WI38 (cell line): ENCODE measurements at regions not wholly inside any gene's neighbourhood (a gene's known extent, or its start where the extent isn't known, plus 50 kb on each side); places are given as distances from the start of the nearest gene placed in this dataset.

ENCODE experiments used
- H3K4me3 ChIP-seq: 2 replicates; pipeline ENCODE4 v1.5.1; 2011; ENCODE audit warnings: low read depth, mild to moderate bottlenecking, control low read depth, low read length
- TF ChIP-seq, protein P1 (sequence below): IDR thresholded peaks from 2 replicates; pipeline ENCODE4 v1.5.1; 2012; ENCODE audit warnings: low read depth, mild to moderate bottlenecking, control low read depth, low read length

DNA sequence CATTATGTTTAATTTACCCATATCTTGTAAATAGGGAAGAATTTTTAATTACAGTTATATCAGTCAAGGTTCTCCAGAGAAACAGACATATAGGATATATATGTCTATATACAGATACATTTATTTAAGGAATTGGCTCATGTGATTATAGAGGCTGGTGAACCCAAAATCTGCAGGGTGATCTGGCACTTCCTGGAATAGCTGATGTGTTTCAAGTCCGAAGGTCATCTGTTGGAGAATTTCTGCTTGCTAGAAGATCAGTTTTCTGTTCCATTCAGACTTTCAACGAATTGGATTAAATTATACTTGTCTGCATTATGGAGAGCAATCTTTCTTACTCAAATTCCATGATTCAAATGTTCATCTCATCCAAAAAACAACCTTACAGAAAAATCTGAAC lies 694.6 kb upstream of the DPPA4 start:
- TF ChIP-seq, protein P1, sequence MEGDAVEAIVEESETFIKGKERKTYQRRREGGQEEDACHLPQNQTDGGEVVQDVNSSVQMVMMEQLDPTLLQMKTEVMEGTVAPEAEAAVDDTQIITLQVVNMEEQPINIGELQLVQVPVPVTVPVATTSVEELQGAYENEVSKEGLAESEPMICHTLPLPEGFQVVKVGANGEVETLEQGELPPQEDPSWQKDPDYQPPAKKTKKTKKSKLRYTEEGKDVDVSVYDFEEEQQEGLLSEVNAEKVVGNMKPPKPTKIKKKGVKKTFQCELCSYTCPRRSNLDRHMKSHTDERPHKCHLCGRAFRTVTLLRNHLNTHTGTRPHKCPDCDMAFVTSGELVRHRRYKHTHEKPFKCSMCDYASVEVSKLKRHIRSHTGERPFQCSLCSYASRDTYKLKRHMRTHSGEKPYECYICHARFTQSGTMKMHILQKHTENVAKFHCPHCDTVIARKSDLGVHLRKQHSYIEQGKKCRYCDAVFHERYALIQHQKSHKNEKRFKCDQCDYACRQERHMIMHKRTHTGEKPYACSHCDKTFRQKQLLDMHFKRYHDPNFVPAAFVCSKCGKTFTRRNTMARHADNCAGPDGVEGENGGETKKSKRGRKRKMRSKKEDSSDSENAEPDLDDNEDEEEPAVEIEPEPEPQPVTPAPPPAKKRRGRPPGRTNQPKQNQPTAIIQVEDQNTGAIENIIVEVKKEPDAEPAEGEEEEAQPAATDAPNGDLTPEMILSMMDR: no peak
- no peak overlapping the region for H3K4me3 ChIP-seq

DNA sequence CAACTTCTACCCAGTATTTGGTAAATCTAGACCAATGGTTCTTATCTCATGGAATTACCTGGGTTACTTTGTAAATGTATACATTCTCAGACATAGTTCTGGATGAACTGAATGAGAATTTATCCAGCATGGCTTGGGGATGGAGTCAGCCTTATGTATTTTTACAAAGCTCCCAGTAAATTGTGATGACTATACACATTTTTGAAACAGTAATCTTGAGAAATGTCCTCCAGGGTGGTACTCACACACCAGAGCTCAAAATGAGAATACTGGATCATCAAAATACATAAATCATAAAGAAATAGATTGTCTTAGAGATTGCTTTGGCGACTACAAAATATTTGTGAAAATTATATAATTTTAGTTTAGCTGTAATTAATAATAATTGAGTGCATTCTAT lies 722.1 kb upstream of the DPPA4 start:
- TF ChIP-seq, protein P1: no peak
- no peak overlapping the region for H3K4me3 ChIP-seq

- TF ChIP-seq, protein P1: no peak
These were observed 725.4 kb upstream of the DPPA4 start for GRCh38 chr3:110062716-110063115.

GRCh38 chr3:110063178-110063577 lies 725.8 kb upstream of the DPPA4 start:
- no peak overlapping the region for H3K4me3 ChIP-seq
- TF ChIP-seq, protein P1: no peak

More at GRCh38 chr3:110062716-110063115, 725.4 kb upstream of the DPPA4 start:
- H3K4me3 ChIP-seq: no peak overlapping the region

- H3K4me3 ChIP-seq: no peak overlapping the region
- TF ChIP-seq, protein P1: no peak
These were observed 728.9 kb upstream of the DPPA4 start for GRCh38 chr3:110066206-110066605.

GRCh38 chr3:110067527-110067926 lies 730.2 kb upstream of the DPPA4 start:
- H3K4me3 ChIP-seq: no peak overlapping the region
- TF ChIP-seq, protein P1: no peak

DNA sequence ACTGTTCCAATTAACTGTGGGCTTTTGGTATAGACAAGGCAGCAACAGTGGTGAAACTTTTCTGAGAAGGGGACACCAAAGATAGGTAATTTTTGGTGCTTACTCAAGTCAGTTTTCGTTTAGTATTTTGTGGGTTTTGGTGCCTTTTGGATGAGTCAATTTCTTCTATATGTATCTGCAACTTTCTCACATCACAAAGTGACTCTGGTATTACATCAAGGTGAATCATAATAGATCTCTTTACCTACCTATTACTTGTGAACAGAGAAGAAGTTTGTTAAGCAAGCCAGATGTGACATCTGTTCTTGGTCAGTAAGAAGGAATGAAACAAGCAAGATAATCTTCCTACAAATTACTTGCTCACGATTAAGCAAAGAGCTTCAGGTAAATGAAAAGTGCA lies 732.4 kb upstream of the DPPA4 start:
- TF ChIP-seq, protein P1: no peak
- no peak overlapping the region for H3K4me3 ChIP-seq
